ENCODE measurements at regions not wholly inside any gene's neighbourhood (a gene's known extent, or its start where the extent isn't known, plus 50 kb on each side); places are given as distances from the start of the nearest gene placed in this dataset.
"Not testable (repeated sequence)": the region's sequence is repeated elsewhere in the genome, so short reads cannot be mapped to it uniquely, and the experiment has no call there.

DNA sequence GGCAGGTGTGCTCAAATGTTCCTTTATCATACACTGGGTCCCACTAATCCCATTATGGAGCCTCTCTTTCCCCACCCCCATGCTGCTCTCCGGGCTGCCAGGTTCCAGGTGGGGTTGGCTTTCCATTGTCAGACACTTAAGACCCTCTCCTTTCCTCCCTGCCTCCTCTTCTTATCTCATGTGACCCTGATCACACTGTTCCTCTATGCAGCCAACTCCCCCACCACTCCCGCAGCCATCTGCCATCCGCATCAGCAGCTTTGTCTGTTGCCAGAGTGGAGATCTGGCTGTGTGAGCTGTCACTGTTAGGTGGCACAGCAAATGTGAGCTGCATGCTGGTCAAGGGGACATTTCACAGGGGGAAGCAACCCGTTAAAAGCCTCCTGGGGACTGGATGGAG lies 391.4 kb downstream of the TNS3 start:
- no peak for DNase-seq (ENCODE audit: low spot score)

DNA sequence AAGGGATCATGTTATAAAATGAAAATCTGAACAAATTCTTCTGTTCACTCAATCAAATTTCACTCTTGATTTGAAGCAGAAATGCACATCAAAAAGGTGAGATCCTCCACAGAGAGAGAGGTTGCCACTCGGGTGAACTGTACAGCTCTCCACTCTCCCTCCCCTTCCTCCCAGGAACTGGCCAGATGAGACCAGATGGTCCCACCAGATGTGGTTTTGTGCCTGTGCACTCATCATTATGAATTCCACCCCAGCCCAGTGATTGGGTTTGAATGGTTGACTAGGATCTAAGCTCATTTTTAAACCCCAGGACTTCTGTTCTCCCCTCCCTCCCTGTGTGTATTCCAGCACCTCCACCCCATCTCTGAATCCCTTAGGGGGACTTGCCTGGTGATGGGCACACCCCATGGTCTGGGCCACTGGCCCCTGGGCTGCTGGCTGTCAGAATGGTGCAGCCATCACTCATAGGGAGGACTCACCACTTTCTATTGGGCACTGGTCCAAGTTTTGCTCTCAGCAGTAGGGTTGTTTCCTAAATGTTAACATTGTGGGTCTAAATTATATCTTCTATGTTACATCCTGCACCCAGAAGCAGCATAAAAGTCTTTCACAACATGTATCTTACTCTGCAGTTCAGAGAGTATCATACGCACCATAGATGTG lies 393.1 kb downstream of the TNS3 start:
- DNase-seq (ENCODE audit: low spot score): no peak

DNA sequence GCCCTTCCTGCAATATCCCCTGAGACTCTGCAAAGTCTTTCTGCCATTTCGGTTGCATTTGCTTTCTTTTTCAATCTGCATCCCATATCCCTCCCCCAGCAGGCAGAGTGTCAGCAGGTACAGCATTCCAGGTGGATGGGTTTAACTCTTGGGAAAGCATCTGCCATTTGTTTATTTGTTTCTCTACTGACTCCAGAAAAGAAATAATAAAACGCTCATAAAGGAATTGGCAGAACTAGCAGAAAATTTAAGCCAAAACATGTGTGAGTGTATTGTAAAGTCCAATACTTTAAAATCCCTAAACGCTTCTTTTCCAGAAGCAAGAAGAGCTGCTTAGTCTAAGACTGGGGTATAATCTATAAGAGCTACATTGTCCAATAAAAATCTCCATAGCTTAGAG lies 393.8 kb downstream of the TNS3 start:
- no peak for DNase-seq (ENCODE audit: low spot score)

DNA sequence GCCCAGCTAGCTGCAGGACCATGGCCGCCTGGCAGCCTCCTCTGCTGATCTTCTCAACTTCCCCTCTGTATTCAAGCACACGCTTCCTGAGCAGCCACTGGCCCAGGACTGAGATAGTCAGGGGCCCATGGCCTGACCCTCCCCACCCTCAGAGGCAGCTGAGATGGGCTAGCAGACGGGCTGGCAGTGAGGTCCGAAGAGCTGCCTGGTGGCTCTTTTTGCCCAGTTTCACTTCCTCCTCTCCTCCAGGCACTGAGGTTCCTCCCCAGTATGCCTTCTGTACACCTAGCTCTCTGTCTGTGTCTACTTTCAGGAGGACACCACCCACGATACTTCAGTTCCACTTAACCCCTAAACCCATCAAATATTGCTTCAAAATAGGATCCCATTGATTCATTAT lies 395.6 kb downstream of the TNS3 start:
- no peak for DNase-seq (ENCODE audit: low spot score)

DNA sequence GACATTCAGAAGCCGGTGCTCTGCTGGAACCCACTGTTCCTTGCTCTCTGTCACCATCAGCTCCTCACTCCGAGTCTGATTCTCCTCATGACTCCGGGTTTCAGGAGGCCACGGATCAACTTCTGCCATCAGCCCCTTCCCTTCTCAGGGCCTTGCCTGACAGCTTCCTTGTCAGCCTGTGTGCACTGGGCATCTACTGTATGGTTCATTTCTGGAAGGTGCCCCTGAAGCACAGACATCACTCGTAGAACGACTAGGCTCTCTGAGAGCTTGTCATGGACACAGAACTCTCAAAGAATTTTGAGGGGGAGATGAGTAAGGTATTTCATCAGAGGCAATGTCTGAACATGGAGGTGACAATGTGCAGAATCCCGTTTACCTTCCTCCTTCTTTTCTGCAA lies 396.1 kb downstream of the TNS3 start:
- DNase-seq (ENCODE audit: low spot score): no peak

DNA sequence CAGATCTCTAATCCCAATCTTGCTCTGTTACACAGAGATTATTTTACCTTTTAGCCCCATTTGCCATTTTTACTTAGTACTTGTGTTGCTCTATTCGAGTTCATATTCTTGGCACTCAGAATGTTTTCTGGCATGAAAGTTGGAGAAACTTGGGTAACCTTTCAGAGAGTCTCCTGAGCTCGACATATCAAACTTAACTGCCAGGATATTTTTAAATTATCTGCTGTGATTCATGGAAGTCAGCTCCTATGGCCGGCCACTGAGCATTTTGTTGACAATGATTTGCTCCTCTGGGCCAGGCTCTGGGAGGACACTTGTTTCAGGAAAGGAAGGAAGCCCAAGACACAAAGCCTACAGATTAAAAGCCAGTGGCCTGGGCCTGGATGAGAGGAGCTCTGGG lies 396.7 kb downstream of the TNS3 start:
- no peak for DNase-seq (ENCODE audit: low spot score)

DNA sequence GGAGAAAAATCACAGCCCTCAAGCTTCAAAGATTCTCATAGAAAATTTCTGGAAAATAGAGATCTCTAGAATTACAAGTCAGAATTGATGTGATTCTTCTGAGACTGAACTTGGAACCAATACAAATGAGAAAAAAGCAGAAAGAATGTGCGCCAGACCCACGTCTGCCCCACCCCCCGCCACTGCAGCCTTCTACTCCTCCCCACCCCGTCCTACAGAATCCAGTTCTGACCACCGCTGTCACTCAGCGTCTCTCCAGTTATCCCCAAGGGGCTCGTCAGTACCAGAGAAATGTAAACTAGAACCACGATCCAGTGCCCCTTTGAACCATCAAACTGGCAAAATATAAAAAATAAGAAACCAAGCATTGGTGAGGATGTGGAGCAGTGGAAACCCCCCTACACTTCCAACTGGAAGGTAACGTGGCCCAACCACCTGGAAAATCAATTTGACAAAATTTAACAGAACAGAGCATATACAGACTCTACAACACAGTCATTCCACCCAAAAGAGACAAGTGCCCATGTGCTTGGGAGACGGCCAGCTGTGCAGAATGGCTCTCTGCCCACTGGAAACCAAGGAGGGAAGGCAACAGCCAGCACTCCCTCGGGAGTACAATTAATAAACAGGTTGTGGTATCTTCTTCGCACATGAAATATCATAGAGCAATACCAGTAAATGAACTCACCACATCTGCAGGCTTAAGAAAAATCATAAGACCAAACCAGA lies 397.9 kb downstream of the TNS3 start:
- DNase-seq (ENCODE audit: low spot score): no peak

DNA sequence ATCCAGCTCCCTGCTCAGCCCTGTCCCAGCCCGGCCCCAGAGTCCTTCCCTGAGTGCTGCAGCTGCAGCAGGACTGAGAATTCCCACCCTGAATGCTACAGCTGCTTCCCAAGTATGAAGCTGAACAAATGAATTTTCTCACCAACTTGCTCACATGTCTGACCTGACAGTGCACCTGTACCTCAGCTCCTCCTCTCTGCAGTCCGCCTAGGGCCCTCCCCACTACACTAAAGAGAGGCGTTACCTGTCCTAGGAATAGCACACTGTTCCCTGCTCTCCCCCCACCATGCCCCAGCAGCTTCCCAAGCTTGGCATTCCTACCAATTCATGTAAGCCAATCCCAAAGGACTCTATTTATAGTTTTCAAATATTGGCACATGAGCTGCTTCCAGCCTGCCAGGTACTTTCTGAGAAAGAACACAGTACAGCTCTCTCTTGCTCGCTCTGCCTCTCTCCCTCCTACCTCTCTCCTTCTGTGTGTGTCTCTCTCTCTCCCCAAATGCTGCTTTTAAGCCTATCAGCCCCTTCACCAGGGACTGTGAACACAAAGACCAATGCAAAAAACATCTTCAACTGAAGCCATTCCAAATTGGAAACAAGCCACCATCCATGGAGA lies 400.1 kb downstream of the TNS3 start:
- no peak for DNase-seq (ENCODE audit: low spot score)

DNA sequence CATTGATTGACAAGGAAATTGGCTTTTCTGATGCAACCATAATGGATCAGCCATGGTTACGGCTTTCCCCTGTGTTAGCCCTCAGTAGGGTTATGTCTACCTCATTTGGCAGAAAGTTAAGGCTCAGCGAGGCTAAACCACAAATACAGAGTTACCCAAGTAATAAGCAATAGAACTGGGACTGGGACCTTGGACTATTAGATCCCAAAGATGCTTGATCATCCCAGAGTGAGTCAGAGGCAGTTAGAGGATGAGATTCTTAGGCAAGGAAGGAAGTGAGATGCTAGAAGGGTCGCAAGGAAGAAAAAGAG lies 401.4 kb downstream of the TNS3 start:
- no peak for DNase-seq (ENCODE audit: low spot score)

DNA sequence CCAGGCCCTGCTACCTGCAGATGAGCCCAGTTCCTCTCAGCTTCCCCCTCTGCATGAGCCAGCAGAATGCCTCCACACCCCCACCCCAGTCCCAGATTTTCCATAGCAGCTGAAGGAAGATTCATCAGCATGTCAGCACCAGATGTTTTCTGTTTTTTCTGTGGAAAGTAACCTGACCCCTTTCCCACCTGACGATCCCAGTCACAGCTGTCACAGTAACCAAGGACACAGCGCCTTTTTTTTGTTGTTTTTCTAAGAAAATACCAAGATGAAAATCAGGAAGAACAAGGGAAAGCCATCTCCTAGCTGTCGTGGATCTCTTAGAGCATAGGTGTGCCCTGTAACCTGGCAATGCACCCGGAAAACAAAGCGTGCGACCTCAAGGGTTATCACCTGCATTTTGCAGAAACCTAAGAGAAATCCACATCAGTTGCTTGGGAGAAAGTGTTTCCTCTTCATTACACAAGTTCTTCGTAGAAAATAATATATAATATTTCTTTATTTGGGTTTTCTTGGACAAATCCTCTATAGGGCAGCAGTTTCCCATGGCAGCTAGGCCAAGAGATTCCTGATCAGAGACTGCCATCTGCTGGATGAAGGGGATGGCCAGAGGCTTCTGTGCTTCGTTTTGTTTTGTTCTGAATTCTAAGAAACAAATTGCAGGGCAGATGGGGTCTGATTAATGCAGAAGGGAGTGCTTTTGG lies 401.9 kb downstream of the TNS3 start:
- DNase-seq (ENCODE audit: low spot score): peak; percentile 57

DNA sequence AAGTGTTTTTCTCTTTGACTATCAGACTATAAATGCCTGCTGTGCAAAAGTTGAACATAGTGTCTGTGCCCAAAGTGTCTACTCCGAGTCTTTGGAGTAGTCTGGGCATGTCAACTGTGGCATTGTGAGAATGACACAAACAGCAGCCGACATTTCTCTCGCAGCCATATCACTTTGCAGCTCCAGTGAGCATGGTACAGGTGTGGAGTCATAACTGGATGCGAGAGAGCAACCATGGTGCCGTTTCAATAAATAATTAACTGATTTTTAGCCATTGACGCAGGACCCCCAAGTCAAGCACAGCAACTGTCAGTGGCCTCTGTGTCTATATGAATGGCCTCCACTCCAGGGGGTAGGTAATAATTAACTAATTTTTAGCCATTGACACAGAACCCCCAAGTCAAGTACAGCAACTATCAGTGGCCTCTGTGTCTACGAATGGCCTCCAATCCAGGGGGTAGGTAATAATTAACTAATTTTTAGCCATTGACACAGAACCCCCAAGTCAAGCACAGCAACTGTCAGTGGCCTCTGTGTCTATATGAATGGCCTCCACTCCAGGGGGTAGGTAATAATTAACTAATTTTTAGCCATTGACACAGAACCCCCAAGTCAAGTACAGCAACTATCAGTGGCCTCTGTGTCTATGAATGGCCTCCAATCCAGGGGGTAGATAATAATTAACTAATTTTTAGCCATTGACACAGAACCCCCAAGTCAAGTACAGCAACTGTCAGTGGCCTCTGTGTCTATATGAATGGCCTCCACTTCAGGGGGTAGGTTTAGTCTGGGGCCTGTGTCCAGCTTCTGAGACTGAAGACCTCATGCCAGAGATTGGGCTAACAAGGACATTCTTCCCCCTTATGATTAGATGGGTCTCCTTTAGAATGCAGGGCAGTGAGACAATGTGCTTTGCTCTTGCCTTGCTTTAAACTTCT lies 409.0 kb downstream of the TNS3 start:
- not testable (repeated sequence) for DNase-seq (ENCODE audit: low spot score)

DNA sequence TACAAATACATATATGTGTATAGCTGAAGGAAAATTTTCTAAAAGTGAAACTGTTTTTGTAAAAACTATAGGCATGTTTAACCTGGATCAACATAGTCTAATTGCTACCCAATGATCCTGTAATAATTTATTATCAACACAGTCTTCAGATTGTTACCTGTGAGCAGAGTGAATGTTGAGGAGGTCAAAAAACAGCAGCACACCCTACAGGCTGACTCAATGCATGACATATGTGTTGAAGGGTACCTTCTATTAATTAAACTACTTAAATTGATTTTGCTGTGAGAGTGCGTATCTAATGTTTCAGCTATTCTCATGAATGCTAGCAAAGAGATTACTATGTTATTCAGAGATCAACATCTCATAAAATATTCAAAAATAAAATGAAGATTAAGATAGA lies 411.4 kb downstream of the TNS3 start:
- DNase-seq (ENCODE audit: low spot score): no peak

DNA sequence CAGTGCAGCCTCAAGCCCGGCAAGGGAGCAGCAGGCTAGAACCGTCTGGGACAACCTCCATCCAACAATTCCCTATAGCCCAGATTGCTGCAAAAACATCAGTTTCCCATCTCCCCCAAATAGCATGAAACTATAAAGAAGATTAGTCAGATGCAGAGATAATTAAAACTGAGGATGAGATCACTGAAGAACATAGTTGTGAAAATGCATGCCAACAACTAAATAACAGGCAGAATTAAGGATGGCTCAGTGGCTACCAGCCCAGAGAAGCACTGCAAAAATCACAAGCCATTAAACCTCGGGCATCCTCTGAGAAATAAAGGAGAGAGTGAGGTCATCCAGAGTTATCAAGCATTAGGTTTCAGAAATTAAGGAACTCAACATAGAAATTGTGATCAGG lies 427.1 kb downstream of the TNS3 start:
- DNase-seq (ENCODE audit: low spot score): no peak

DNA sequence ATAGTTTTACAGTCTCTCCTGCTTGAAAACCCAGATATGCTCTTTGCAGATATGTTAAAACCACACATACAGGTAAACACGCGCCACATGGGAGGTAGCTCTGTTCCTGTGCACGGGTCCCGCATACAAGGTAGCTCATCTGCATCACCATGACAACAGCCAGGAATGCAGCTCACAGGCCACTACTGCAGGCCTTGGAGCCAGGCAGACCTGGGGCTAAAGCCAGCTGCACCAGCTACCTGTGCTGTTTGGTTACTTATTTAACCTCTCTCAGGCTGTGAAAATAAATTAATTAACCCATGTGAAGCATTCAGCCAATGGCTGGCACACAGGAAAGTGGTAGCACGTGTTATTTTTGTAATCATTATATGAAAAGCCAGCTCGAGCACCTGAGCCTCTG lies 428.3 kb downstream of the TNS3 start:
- DNase-seq (ENCODE audit: low spot score): no peak

DNA sequence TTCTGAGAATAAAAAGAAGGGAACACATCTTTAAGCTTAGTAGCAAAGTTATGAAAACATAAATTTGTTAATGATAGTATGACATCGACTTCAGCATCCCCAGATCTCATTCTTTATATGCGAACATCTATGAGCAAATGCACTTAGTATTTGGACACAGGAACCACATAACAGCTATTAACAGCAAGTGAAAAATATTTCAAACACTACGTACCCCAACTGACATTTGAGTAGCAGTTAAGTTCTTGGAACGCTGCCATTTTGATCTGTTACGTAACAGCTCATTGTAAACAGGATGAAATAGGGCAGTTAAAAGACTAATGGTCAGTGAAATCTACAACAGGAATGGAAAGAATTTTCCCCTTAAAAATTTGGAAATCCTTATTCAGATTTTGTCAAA lies 428.9 kb downstream of the TNS3 start:
- DNase-seq (ENCODE audit: low spot score): peak; percentile 49

DNA sequence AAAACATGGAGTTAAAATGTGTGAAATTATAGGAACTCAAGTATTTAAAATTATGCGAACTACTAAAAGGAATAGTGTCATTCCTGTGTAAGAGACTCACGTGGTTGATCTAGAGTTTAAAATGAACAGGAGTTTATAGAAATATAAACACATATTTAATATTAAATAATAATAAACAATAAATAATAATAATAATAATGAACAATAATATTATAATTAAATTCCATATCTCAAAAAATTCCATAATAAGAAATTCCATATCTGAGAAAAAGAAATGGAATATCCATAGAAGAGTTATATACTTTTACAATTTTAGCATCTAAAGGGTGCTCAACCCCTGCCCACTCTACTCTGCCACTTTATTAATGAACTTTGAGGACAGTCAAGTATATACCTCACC lies 429.6 kb downstream of the TNS3 start:
- DNase-seq (ENCODE audit: low spot score): no peak

DNA sequence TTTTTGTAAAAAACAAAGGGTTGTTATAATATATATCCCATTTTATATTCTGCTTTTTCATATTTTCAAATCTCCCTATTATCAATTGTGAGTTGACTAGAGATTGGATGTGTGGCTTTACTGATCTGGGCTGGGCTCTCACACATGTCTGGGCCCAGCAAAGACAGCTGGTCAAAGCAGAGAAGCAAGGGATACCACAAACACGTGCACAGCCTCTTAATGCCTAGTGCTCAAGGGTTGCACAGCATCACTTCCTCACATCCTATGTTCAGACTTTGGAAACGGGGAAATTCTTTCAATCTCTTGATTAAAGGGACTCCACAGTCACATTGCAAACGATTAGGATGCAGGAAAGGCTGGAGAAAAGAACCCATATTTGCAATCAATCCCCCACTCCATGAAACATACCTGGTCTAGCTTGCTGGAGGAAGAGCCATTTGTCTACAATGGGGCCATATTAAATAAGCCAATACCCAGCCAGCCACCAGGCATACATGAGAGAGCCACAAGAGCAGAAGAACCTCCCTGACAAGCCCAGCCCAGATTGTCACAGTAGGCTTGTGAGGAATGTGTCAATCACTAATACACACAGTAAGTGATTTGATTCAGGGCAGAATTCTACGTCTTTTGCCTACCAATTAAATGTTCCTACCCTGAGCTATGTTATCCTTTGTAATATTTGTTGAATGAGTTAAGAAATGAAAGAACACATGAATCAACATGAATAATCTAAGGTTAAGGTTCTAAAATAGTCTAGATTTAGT lies 431.2 kb downstream of the TNS3 start:
- DNase-seq (ENCODE audit: low spot score): no peak

DNA sequence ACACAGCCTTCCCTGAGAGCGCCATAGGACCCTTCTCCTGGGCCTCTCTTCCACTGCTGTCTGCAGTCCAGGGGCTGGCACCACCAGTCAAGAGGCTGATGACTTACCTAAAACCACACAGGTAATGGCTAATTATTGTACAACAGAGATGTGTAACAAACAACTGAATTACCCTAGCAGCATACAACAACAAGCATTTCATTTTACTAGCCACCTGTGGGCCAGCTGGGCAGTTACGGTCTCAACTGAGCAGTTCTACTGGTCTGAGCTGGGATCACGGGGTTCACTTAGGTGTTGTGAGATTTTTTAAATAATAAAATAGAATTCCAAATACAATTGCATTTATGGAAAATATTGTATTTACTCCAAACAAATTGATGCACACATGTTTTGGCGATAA lies 431.9 kb downstream of the TNS3 start:
- no peak for DNase-seq (ENCODE audit: low spot score)

DNA sequence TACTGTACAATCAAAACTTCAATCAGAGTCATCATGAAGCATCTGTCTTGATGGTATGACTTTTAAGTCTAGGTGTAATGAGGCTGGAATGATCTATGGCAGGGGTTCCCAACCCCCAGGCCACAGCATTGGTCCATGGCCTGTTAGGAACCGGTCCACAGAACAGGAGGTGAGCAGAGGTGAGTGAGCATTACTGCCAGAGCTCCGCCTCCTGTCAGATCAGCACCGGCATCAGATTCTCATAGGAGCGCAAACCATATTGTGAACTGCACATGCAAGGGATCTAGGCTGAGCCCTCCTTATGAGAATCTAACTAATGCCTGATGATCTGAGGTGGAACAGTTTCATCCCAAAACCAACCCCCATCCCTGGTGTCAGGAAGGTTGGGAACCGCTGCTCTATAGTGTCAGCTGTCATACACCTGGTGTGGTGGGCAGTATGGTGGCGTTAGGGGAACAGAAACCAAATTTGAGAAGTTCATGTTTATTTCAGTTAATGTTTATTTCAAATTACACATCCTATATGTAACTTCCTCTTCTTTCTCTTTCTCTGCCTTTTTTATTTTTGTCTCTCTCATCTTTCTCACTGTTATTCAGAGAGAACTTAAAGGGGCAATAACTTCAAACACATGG lies 432.6 kb downstream of the TNS3 start:
- no peak for DNase-seq (ENCODE audit: low spot score)

DNA sequence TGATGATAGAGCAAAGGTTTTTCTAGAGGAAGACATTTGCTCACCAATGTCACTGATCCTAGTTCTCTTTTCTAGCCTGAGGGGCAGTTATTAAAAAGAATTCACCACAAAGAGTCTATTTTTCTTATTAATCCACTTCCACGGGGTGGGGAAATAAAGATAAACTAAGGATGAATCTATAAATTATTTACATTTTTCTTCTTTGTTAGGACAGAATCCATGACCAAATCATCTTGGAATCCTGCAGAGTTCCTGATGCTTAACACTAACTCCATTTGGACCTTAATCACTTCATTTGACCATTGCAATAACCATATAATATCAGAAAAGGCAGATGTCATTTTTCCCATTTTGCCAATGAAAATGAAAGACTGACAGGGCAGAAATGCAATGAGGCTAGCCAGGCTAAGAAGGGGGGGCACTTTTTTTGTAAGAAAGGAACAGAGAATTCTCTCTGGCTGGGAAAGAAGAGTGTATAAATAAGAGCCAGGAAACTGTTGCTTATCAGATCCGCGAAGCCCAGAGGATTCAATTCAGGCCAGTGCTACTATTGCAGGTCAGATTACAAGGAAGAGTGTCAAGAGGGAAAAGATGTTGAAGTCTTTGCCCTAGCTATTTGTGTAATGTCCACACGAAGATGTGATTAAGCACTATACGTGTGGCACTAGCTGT lies 433.2 kb downstream of the TNS3 start:
- no peak for DNase-seq (ENCODE audit: low spot score)
